ENCODE measurements at regions not wholly inside any gene's neighbourhood (a gene's known extent, or its start where the extent isn't known, plus 50 kb on each side); places are given as distances from the start of the nearest gene placed in this dataset.

GRCh38 chr4:62898115-62898514 is 1511.1 kb downstream of the TECRL start:
- POLR2A ChIA-PET, result no interaction called here
- H3K9me2 ChIP-seq (ENCODE audit: insufficient read depth, low read length), result no peaks in the 10 kb centered on the region
- BruUV-seq (replicated peaks), result no TSS peak
- H3K79me2 ChIP-seq (ENCODE audit: insufficient read depth, low read depth, low read length), result no peaks in the 10 kb centered on the region
- intact Hi-C loops (cut with micrococcal nuclease; ENCODE audit: unreplicated experiment), result no loop called here
- H3K27ac ChIP-seq (ENCODE audit: low read depth, low read length, poor library complexity, severe bottlenecking), result no peak overlapping the region
- H3K9me3 ChIP-seq (ENCODE audit: low read length), result peaks cover 19% of the 10 kb centered on the region; the same call in 1 of the 2 replicates
- TF ChIP-seq, protein P1, sequence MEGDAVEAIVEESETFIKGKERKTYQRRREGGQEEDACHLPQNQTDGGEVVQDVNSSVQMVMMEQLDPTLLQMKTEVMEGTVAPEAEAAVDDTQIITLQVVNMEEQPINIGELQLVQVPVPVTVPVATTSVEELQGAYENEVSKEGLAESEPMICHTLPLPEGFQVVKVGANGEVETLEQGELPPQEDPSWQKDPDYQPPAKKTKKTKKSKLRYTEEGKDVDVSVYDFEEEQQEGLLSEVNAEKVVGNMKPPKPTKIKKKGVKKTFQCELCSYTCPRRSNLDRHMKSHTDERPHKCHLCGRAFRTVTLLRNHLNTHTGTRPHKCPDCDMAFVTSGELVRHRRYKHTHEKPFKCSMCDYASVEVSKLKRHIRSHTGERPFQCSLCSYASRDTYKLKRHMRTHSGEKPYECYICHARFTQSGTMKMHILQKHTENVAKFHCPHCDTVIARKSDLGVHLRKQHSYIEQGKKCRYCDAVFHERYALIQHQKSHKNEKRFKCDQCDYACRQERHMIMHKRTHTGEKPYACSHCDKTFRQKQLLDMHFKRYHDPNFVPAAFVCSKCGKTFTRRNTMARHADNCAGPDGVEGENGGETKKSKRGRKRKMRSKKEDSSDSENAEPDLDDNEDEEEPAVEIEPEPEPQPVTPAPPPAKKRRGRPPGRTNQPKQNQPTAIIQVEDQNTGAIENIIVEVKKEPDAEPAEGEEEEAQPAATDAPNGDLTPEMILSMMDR (conservative IDR thresholded peaks at IDR 0.05; ENCODE audit: low read length), result no peak
- TF ChIP-seq EZH2phosphoT487 (IDR thresholded peaks at IDR 0.05; ENCODE audit: borderline replicate concordance, low read depth, low read length), result no peak
- H2AFZ ChIP-seq (ENCODE audit: low read length), result no peak overlapping the region
- H3K4me3 ChIP-seq (ENCODE audit: low read depth, low read length, poor library complexity, severe bottlenecking), result no peak overlapping the region
- no peak for DNase-seq (ENCODE audit: low spot score)
- no peaks in the 10 kb centered on the region for H3K36me3 ChIP-seq (ENCODE audit: insufficient read depth, low read length)
- no peak overlapping the region for H3K4me2 ChIP-seq (ENCODE audit: low read length)
- CTCF ChIA-PET (ENCODE audit: unreplicated experiment), result no interaction called here
- no peaks in the 10 kb centered on the region for H3K4me1 ChIP-seq (ENCODE audit: insufficient read depth, low read length, poor library complexity, severe bottlenecking)
- no peaks in the 10 kb centered on the region for H4K20me1 ChIP-seq (ENCODE audit: insufficient read depth, low read length)

DNA sequence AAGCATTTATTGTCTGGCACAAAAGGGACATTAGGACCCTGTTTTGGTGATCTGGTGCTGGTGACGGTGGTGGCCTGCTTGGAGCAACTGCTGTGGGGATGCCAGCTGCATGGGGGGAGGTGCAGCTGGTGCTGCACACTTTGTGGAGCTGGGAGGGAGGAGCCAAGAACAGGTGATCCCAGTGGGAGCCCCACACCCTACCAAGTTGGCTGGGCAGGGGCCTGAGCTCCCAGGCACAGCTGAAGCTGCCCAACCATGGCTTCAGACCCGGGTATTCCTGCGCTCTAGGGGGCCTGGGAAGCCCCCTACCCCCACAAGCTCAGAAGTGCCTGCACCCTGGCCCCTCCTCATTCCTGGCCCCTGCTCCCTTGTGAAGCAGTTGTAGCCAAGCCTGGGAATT is 1512.5 kb downstream of the TECRL start:
- no peaks in the 10 kb centered on the region for H4K20me1 ChIP-seq (ENCODE audit: insufficient read depth, low read length)
- H3K4me3 ChIP-seq (ENCODE audit: low read depth, low read length, poor library complexity, severe bottlenecking), result no peak overlapping the region
- ChIA-PET POLR2A (no interaction called here), CTCF (ENCODE audit: unreplicated experiment) (no interaction called here)
- H3K9me2 ChIP-seq (ENCODE audit: insufficient read depth, low read length), result no peaks in the 10 kb centered on the region
- no TSS peak for BruUV-seq (replicated peaks)
- no peak for DNase-seq (ENCODE audit: low spot score)
- H3K79me2 ChIP-seq (ENCODE audit: insufficient read depth, low read depth, low read length), result no peaks in the 10 kb centered on the region
- H3K4me1 ChIP-seq (ENCODE audit: insufficient read depth, low read length, poor library complexity, severe bottlenecking), result no peaks in the 10 kb centered on the region
- TF ChIP-seq, protein P1 (conservative IDR thresholded peaks at IDR 0.05; ENCODE audit: low read length), result no peak
- no peak for TF ChIP-seq EZH2phosphoT487 (IDR thresholded peaks at IDR 0.05; ENCODE audit: borderline replicate concordance, low read depth, low read length)
- H2AFZ ChIP-seq (ENCODE audit: low read length), result no peak overlapping the region
- no peaks in the 10 kb centered on the region for H3K36me3 ChIP-seq (ENCODE audit: insufficient read depth, low read length)
- intact Hi-C loops (cut with micrococcal nuclease; ENCODE audit: unreplicated experiment), result no loop called here
- no peak overlapping the region for H3K27ac ChIP-seq (ENCODE audit: low read depth, low read length, poor library complexity, severe bottlenecking)
- H3K9me3 ChIP-seq (ENCODE audit: low read length), result peaks cover 19% of the 10 kb centered on the region; the same call in 1 of the 2 replicates
- H3K4me2 ChIP-seq (ENCODE audit: low read length), result no peak overlapping the region

DNA sequence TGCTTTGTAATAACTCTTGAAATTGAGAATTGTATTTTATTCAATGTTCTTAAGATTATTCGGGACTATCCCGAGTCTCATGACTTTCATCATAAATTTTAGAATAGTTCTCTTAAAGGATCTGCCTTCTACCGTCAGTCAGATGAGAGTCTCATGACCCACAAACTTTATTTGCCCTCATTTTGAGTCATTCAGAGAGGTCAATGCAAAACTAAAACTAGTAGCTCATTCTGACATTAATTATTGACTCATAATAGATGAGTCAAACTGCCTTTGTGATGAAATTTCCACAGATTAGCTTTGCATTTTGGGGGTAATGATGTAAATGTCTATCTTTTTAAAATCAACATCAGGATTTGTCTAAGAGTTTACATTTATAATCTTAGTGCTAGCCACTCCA is 1527.3 kb downstream of the TECRL start:
- Histone ChIP-seq H3K27ac (ENCODE audit: low read depth, low read length, poor library complexity, severe bottlenecking) (no peak overlapping the region), H2AFZ (ENCODE audit: low read length) (no peak overlapping the region), H3K79me2 (ENCODE audit: insufficient read depth, low read depth, low read length) (no peaks in the 10 kb centered on the region), H4K20me1 (ENCODE audit: insufficient read depth, low read length) (no peaks in the 10 kb centered on the region), H3K4me1 (ENCODE audit: insufficient read depth, low read length, poor library complexity, severe bottlenecking) (no peaks in the 10 kb centered on the region), H3K4me3 (ENCODE audit: low read depth, low read length, poor library complexity, severe bottlenecking) (no peak overlapping the region), H3K9me2 (ENCODE audit: insufficient read depth, low read length) (no peaks in the 10 kb centered on the region), H3K9me3 (ENCODE audit: low read length) (no peaks in the 10 kb centered on the region; the same call in 1 of the 2 replicates), H3K36me3 (ENCODE audit: insufficient read depth, low read length) (no peaks in the 10 kb centered on the region), H3K4me2 (ENCODE audit: low read length) (no peak overlapping the region)
- TF ChIP-seq, protein P1 (conservative IDR thresholded peaks at IDR 0.05; ENCODE audit: low read length), result no peak
- no peak for TF ChIP-seq EZH2phosphoT487 (IDR thresholded peaks at IDR 0.05; ENCODE audit: borderline replicate concordance, low read depth, low read length)
- BruUV-seq (replicated peaks), result no TSS peak
- CTCF ChIA-PET (ENCODE audit: unreplicated experiment), result no interaction called here
- POLR2A ChIA-PET, result interaction anchor here (0.6 kb wide), 1 partner anchor 911 kb away, joined by 3 read pairs; no protein-coding TSS in a partner anchor
- no peak for DNase-seq (ENCODE audit: low spot score)
- intact Hi-C loops (cut with micrococcal nuclease; ENCODE audit: unreplicated experiment), result no loop called here

Data from OCI-LY7 (cell line).